GM12873 (cell line): ENCODE measurements at regions not wholly inside any gene's neighbourhood (a gene's known extent, or its start where the extent isn't known, plus 50 kb on each side); places are given as distances from the start of the nearest gene placed in this dataset.

Experiments used
- TF ChIP-seq, protein P1 (sequence below): IDR thresholded peaks from 2 replicates; pipeline ENCODE4 v1.5.1; 2012; ENCODE audit warnings: low read depth, mild to moderate bottlenecking, moderate library complexity, low read length, control low read depth; ENCODE audit not compliant: insufficient read depth; ENCODE audit errors: missing control alignments

DNA sequence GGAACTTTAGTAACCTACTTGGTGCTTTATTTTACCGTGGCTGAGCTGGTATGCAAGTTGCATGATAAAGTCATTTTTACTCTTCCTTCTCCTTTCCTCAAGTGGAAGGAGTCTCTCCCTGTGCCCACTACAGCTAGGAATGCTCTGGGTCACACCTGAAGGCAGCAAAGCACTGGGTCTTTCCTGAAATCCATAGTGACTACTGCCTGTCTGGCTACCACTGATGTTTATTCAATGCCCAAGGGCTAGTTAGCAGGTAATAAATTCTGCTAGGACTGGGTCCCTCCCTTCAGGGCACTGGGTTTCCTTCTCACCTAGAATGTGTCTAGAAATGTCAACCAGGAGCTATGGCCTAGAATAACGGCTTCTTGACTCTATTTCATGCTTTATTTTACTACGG is 1081.4 kb downstream of the FAT4 start:
- TF ChIP-seq, protein P1, sequence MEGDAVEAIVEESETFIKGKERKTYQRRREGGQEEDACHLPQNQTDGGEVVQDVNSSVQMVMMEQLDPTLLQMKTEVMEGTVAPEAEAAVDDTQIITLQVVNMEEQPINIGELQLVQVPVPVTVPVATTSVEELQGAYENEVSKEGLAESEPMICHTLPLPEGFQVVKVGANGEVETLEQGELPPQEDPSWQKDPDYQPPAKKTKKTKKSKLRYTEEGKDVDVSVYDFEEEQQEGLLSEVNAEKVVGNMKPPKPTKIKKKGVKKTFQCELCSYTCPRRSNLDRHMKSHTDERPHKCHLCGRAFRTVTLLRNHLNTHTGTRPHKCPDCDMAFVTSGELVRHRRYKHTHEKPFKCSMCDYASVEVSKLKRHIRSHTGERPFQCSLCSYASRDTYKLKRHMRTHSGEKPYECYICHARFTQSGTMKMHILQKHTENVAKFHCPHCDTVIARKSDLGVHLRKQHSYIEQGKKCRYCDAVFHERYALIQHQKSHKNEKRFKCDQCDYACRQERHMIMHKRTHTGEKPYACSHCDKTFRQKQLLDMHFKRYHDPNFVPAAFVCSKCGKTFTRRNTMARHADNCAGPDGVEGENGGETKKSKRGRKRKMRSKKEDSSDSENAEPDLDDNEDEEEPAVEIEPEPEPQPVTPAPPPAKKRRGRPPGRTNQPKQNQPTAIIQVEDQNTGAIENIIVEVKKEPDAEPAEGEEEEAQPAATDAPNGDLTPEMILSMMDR = no peak

DNA sequence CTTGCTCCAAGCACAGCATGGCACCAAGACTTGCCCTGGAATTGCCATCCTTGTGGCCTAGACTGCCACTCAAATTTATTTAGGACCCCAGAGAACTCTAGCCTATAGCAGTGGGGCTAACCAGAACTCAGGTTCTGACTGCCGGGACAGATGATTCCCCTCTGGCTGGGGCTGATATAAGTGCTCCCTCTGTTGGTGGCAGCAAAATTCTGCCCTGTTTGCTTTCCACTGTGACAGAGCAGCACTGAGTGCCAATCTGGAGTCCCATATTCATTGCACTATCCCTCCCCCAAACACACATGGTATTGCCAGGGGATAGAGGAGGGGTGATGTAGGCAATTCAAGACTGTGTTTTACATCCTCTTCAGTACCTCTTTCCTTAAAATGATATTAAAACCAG is 1081.9 kb downstream of the FAT4 start:
- TF ChIP-seq, protein P1 = peak; percentile 5

DNA sequence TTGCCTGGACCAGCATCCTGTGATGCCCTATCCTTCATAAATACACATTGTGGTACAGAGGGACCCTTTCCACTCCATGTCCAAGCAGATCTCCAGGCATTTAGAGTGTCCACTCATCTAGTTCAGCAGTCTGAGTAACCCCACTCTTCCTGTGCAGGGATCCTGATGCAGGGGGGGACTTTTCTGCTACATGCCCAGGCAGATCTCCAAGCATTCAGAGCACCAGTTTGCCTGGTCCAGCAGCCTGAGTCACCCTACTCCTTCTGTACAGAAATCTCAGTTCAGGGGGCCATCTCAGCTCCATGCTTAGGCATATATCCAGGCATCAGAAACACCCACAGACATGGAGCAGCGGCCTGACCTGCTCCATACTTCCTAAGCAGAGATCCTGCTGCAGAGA is 1089.8 kb downstream of the FAT4 start:
- TF ChIP-seq, protein P1 = no peak

DNA sequence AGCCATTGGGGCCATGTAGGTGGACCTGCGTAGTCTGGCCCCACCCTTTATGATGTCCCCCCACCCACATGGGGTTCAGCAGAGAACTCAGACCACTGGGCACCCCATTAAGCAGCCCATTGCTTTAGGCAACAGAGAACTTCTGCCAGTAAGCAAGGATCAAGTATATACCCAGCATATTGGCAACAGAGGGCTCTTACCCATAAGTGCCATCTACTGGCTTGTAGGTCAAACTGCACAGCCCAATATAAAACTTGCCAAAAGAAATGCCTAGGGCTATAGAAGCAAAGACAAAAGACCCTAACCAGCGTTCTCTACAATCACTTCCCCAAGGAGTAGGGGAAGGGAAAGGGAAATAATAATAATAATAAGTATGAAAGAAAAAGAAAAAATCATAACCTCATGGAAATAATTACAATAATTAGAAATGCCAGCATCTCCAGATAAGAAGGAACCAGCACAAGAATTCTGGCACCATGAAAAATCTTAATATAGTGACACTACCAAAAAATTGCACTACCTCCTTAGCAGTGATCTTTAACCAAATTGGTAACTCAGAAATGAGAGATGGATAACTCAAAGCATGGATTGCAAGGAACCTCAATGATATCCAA is 1090.7 kb downstream of the FAT4 start:
- TF ChIP-seq, protein P1 = peak; percentile 61

DNA sequence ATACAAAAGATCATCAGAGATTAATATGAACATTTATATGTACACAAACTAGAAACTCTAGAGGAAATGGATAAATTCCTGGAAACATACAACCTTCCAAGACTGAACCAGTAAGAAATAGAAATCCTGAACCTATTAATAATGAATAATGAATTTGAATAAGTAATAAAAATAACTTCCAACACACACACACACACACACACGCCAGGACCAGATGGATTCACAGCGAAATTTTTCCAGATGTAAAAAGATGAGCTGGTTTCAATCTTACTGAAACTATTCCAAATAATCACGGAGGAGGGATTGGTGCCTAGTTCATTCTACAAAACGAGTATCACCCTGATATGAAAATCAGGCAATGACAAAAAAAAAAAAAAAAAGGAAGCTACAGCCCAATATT is 1095.0 kb downstream of the FAT4 start:
- TF ChIP-seq, protein P1 = no peak

DNA sequence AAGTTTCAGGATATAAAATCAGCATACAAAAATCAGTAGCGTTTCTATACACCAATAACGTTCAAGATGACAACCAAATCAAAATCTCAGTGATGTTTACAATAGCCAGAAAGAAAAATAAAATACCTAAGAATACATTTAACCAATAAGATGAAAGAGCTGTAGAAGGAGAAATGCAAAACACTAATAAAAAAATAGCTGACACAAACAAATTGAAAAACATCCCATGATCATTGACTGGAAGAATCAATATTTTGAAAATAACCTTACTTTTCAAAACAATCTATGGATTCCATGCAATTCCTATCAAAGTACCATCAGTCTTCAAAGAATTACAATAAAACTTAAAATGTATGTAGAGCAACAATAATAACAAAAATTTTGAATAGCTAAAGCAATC is 1096.3 kb downstream of the FAT4 start:
- TF ChIP-seq, protein P1 = no peak

DNA sequence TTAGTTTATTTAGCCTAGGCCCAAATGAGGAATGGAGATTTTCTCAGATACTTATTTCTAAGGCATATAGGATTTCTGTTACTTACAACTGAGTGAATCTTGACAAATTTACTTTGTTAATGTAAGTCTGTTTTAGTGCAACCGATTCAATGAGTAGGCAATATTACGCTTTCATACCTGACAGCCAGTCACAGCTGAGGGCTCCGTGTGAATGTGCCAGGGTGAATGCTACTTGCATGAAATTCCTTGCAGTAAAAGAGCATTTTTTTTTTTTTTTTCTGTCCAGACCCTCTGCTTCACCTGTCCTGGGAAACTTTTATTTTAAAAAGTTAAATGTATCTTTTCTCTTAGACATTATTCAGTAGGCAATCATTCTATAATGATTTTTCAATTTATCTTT is 1100.0 kb downstream of the FAT4 start:
- TF ChIP-seq, protein P1 = no peak
